IPS DF 4.7 (cell line): ENCODE measurements at regions not wholly inside any gene's neighbourhood (a gene's known extent, or its start where the extent isn't known, plus 50 kb on each side); places are given as distances from the start of the nearest gene placed in this dataset.
"Not testable (repeated sequence)": the region's sequence is repeated elsewhere in the genome, so short reads cannot be mapped to it uniquely, and the experiment has no call there.

Source experiments
- DNase-seq: peaks from one replicate; pipeline ENCODE4 v3.0.0-alpha.2; 2013; ENCODE audit warnings: low spot score; ENCODE audit errors: extremely low read depth

GRCh38 chr2:100739735-100740432, 80.1 kb upstream of the NPAS2 start:
- DNase-seq, result no peak

DNA sequence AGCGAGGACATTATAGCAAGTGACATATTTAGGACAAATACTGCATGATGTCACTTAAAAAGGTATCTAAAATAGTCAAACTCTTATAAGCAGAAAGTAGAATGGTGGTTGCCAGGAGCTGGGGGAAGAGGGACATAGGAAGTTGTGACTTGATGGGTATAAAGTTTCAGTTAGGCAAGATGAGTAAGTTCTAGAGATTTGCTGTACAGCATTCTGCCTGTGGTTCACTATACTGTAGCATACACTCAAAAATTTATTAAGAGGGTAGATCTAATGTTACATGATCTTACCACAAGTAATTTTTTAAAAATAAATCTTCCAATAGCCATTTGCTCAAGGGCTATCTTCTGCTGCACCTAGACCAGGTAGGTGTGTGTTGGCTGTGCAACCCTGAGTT, 78.1 kb upstream of the NPAS2 start:
- DNase-seq, result no peak

DNA sequence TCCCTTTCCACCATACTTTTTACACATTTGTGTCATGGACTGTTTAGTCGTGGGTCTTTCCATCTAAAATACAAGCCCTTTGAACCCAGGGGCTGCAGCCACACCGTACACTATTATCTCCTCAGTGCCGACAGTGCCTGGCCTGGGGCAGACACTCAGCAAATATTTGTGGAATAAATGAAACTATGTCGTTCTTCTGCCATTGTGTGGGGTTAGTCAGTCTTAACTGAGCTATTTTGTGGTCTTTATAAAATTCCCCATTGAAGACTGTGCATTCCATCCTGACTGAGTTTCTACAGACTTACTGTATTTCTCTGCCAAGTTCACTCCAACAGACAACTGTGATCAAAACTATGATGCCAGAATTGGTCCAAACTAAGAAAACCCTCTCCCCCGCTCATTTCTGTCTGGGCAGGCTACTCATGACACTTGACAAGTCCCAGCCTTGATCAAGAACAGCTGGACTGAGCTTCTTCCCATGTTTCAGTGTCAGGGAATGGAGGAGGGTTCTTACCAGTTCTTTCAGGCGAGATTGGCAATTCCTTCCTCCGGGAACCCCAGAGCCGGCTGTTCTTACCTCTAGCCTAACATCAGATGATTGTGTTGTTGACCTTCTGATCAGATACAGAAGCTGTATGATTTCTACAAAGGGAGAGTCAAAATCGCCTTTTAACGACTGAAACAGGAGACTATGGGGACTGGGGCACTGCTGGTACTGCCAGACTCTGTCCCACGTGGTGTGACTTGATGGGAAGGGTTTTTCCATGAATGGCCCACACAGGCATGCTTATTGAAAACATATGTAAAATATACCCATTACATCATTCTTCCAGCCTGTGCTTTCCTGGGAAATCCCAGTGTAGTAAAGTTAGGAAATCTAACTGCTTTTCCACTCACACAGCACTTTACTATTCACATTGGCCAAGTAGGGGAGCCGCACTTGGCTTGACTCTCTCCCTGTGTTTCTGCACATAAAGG, 77.4 kb upstream of the NPAS2 start:
- no peak for DNase-seq

DNA sequence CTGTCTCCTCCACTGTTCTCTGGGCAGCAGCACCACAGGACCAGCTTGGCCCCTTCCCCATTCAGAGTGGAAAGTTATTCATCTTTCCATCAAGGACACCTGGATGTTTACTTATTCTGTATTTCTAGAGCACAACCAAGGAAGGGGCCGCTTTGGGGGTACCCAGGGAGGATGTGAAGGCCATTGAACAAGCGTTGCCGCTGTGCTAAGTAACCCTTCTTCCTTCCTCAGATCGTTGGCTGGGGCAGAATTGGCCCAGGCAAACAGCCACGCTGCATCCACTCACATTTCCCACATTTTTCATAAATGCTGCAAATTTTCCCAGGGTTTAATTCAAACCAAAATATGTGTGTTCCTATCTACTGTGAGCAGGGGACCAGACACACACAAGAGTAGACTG, 76.2 kb upstream of the NPAS2 start:
- no peak for DNase-seq

- no peak for DNase-seq
Measured at GRCh38 chr2:100744184-100744583, 75.8 kb upstream of the NPAS2 start.

DNA sequence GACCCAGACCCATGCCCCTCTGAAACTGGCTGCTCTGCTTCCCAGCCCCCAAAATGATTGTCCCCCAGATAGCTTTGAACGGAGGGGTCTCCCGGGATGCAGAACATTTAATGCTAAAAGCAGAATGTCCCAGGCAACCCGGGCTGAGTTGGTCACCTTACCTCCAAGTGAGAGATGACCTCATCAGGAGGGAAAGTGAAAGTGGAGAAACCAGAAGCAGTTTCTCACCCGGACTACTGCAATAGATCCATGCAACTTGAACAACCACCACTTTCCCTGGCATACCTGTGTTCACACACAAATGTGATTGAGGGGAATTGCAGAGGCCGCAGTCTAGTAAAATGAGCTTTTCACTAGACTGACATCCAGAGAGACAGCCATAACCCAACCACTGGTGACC, 75.3 kb upstream of the NPAS2 start:
- no peak for DNase-seq

DNA sequence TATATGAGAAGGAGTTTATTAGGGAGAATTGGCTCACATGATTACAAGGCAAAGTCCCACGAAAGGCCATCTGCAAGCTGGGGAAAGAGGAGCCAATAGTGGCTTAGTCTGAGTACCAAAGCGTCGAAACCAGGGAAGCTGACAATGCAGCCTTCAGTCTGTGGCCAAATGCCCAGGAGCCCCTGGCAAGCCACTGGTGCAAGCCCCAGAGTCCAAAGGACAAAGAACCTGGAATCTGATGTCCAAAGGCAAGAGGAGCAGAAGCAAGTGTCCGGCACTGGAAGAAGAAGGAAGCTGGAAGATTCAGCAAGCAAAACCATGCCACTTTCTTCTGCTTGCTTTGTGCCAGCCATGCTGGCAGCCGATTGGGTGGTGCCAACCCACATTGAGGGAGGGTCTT, 74.3 kb upstream of the NPAS2 start:
- no peak for DNase-seq

DNA sequence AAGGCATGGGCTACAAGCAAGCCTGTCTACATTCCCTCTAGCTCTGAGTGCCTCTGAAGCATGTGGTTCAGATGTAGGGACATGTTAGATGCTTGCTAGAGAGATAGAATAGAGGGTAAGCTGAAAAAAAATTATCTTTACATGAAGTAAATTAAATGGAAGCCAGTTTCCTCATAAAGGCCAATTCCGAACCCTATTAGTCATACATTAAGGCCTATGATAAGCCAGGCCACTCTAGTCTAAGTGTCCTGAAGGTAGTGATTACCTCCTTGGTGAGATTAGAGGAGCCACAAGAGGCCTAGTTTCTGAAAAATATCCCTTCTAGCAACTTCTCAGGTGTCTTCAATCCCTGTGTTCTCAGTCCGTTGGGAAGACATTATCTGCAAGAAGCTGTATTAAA, 72.4 kb upstream of the NPAS2 start:
- DNase-seq, result no peak

GRCh38 chr2:100747996-100748615, 71.8 kb upstream of the NPAS2 start:
- no peak for DNase-seq

DNA sequence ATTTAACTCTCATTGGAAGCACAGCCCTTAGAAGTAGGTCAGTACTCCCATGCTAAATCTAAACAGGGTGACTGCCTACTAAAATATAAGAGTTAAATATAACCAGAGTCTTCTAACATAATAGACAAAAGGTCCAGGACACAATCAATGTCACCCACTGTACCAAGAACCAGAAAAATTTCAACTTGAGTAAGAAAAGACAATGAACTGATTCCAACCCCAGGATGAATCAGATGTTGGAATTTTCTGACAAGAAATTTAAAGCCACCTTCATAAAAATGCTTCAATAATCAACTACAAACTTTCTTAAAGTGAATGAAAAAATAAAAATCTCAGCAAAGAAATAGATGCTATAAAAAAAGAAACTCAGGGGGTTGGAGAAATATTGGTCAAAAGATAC, 71.3 kb upstream of the NPAS2 start:
- DNase-seq, result no peak

DNA sequence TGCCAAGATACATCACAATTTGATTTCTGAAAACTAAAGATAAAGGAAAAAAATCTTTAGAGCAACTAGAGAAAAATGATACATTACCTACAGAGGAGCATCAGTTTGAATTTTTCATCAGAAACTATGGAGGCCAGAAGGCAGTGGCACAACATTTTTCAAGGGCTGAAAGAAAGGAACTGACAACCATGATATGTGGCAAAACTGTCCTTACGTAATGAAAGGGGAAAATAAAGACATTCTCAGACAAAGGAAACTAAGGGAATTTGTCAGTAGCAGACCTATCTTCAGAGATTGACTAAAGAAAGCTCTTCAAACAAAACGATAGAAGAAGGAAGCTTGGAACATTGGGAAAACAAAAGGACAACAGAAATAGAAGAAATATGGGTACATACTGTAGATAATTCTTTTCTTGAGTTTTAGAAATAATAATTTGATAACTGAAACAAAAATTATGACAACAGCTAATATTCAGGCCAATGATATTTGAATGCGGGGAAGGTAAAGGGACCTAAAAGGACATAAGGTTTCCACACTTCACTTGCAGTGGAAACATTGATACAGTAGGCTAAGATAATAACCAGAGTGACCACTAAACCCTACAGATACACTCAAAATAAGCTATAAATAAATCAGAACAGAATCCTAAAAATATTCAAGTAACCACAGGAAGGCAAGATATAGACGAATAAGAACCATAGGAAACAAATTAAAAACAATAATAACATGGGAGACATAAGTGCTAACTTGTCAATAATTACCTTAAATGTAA, 70.0 kb upstream of the NPAS2 start:
- DNase-seq, result no peak

DNA sequence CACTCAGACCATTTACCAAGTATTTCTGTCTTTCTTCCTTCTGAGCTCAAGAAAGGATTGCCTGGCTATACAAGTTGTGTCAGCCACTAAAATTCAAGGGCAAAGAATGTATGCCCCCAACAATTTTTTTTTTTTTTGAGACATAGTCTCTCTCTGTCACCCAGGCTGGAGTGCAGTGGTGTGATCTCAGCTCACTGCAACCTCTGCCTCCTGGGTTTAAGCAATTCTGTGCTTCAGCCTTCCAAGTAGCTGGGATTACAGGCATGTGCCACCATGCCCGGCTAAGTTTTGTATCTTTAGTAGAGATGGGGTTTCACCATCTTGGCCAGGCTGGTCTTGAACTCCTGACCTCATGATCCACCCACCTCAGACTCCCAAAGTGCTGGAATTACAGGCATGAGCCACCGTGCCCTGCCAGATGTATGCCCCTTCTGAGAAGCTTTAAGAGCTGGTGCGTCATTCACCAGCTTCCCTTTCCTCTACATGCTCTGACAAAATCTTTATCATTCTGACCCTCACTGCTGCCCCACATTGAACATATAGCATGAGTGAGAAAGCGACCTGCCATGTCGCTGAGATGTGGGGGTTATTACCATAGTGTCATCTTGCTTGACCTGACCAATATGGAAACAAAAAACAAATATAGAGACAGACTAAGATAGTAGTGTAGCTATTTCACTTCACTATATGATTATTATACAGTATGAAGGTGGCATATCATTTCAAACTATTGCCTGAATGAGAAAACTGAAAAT, 67.9 kb upstream of the NPAS2 start:
- DNase-seq, result not testable (repeated sequence)

- DNase-seq, result no peak
Measured at GRCh38 chr2:100752628-100753333, 67.2 kb upstream of the NPAS2 start.

DNA sequence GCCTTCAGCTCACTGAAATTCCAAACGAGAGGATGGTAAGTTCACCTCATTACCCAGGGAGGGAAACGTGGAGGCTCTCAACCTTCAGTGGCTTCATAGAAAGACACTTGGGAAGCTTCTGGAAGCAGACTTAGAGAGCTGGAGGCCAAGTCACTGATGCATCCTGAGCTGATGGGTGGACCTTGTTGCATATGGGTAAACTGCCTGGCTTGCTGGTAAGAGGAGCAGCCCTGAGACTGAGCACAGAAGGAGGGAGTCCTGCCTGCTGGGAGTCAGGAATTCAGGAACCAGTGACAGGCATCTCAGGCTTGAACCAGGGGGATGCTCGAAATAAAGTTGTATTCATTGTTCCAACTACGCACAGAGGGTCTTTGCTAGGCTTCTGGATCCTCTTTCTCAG, 66.5 kb upstream of the NPAS2 start:
- no peak for DNase-seq

DNA sequence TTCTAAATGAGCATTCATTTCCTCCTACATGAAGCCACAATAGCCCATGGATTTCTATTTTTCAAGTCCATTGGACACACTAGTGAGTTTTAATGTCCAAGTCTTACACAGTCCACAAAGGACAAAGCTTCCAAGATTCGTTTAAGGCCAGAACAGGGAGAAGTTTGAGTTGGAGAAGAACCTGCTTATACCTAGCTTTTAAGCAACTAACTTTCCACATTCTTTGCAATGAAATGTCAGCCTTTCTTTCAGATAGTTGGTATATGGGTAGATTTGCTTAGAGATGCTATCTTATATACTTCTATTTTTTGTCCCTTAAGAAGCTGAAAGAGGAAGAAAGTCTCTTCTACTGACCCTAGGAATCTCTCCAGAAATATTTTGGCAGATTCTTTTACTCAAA, 66.1 kb upstream of the NPAS2 start:
- DNase-seq, result no peak

- no peak for DNase-seq
Measured at GRCh38 chr2:100754951-100755350, 65.0 kb upstream of the NPAS2 start.

DNA sequence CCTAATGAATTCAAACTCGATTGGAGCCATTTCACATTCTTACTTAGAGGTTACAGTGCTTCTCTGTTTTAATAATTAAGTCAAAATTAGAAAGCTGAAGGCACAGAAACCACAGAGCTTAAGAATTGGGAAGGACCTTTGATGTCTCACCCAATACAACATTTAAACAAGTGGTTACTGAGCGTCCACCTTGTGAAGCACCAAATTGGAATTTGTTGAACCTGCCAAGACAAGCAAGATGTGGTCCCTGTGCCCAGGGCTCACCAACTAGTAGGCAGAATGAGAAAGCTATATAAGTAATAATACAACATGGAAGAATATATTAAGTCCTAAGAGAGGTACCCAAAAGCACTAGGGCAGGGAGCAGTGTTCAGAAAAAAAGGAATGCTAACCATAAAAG, 64.5 kb upstream of the NPAS2 start:
- DNase-seq, result no peak

- no peak for DNase-seq
Measured at GRCh38 chr2:100756704-100757103, 63.2 kb upstream of the NPAS2 start.

DNA sequence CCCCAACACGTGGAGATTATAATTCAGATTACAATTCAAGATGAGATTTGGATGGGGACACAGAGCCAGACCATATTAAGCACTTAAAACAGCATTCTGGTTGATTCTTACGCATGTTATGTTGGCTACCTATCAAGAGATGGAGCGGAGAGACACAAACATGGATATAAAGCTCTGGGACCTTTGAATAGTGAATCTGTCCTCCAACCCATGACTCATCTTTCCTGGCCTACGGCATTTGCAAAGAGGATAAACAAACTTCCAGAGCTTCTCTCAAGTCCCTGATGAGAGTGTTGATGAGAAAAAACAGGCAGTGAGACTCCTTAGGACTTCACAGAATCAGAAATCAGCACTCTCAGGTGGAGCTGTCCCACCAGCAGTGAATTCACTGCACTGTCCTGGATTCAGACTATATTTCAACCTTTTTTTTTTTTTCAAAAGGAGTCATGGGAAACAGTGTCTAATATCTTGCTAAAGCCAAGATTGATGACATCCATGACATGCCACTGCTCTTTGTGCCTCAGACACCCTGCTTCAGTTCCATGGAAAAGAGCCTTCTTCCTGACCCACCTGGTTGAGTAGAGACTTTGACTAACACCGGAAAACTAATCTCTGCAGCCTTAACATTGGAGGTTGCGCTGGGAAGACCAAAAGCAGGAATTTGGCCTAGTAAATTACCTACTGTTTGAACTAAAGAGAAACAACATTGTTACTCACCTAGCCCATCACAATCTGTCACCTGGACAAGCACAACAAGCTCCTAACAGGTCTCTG, 62.1 kb upstream of the NPAS2 start:
- DNase-seq, result no peak
